ENCODE measurements at regions not wholly inside any gene's neighbourhood (a gene's known extent, or its start where the extent isn't known, plus 50 kb on each side); places are given as distances from the start of the nearest gene placed in this dataset.

DNA sequence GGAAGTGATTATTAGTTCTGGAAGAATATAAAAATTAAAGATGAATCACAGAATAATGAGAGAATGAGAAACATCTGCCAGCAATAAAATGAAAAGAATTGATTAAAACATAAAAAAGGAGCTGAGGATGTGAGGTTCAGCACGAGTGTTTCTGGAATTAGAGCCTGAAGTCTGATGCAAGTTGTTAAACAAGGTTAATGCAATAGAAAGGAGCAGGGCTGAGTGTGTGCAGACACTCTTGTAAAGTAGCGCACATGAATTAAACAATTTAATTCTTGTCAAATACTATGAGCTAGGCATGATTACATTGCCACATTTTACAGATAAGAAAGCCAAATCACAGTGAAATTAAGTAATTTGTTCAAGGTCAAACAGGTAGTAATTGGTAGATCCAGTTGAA lies 384.2 kb downstream of the TAF11L14 start:
- Histone ChIP-seq H3K79me2 (replicated peaks; ENCODE audit: insufficient read depth) (no peaks in the 10 kb centered on the region), H3K4me2 (no peak overlapping the region), H2AFZ (no peak overlapping the region), H3K9me2 (ENCODE audit: insufficient read depth) (no peaks in the 10 kb centered on the region), H3K4me1 (ENCODE audit: insufficient read depth) (no peaks in the 10 kb centered on the region), H3K27me3 (ENCODE audit: insufficient read depth) (no peaks in the 10 kb centered on the region), H3K4me3 (no peak overlapping the region), H3K36me3 (ENCODE audit: insufficient read depth) (no peaks in the 10 kb centered on the region), H3F3A (replicated peaks; ENCODE audit: low read depth) (no peaks in the 10 kb centered on the region), H3K27ac (ENCODE audit: low read depth) (no peak overlapping the region), H4K20me1 (replicated peaks; ENCODE audit: insufficient read depth) (no peaks in the 10 kb centered on the region)
- TF ChIP-seq, protein P1, sequence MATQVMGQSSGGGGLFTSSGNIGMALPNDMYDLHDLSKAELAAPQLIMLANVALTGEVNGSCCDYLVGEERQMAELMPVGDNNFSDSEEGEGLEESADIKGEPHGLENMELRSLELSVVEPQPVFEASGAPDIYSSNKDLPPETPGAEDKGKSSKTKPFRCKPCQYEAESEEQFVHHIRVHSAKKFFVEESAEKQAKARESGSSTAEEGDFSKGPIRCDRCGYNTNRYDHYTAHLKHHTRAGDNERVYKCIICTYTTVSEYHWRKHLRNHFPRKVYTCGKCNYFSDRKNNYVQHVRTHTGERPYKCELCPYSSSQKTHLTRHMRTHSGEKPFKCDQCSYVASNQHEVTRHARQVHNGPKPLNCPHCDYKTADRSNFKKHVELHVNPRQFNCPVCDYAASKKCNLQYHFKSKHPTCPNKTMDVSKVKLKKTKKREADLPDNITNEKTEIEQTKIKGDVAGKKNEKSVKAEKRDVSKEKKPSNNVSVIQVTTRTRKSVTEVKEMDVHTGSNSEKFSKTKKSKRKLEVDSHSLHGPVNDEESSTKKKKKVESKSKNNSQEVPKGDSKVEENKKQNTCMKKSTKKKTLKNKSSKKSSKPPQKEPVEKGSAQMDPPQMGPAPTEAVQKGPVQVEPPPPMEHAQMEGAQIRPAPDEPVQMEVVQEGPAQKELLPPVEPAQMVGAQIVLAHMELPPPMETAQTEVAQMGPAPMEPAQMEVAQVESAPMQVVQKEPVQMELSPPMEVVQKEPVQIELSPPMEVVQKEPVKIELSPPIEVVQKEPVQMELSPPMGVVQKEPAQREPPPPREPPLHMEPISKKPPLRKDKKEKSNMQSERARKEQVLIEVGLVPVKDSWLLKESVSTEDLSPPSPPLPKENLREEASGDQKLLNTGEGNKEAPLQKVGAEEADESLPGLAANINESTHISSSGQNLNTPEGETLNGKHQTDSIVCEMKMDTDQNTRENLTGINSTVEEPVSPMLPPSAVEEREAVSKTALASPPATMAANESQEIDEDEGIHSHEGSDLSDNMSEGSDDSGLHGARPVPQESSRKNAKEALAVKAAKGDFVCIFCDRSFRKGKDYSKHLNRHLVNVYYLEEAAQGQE (IDR thresholded peaks at IDR 0.05; ENCODE audit: unreplicated experiment) = no peak
- no peak for TF ChIP-seq EZH2 (IDR thresholded peaks at IDR 0.05; ENCODE audit: low read depth, unreplicated experiment)
- TF ChIP-seq, protein P2, sequence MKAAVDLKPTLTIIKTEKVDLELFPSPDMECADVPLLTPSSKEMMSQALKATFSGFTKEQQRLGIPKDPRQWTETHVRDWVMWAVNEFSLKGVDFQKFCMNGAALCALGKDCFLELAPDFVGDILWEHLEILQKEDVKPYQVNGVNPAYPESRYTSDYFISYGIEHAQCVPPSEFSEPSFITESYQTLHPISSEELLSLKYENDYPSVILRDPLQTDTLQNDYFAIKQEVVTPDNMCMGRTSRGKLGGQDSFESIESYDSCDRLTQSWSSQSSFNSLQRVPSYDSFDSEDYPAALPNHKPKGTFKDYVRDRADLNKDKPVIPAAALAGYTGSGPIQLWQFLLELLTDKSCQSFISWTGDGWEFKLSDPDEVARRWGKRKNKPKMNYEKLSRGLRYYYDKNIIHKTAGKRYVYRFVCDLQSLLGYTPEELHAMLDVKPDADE (IDR thresholded peaks at IDR 0.05) = no peak
- no peak for TF ChIP-seq NANOG (IDR thresholded peaks at IDR 0.05; ENCODE audit: borderline replicate concordance)
- TF ChIP-seq STAT1 (IDR thresholded peaks at IDR 0.05; ENCODE audit: unreplicated experiment) = no peak
- TF ChIP-seq, protein P3, sequence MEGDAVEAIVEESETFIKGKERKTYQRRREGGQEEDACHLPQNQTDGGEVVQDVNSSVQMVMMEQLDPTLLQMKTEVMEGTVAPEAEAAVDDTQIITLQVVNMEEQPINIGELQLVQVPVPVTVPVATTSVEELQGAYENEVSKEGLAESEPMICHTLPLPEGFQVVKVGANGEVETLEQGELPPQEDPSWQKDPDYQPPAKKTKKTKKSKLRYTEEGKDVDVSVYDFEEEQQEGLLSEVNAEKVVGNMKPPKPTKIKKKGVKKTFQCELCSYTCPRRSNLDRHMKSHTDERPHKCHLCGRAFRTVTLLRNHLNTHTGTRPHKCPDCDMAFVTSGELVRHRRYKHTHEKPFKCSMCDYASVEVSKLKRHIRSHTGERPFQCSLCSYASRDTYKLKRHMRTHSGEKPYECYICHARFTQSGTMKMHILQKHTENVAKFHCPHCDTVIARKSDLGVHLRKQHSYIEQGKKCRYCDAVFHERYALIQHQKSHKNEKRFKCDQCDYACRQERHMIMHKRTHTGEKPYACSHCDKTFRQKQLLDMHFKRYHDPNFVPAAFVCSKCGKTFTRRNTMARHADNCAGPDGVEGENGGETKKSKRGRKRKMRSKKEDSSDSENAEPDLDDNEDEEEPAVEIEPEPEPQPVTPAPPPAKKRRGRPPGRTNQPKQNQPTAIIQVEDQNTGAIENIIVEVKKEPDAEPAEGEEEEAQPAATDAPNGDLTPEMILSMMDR (conservative IDR thresholded peaks at IDR 0.05; ENCODE audit: low read depth in 2 of 2) = no peak
- TF ChIP-seq ZNF331 (CRISPR knock-in tag; IDR thresholded peaks at IDR 0.05; ENCODE audit: low read depth) = no peak
- TF ChIP-seq, protein P4, sequence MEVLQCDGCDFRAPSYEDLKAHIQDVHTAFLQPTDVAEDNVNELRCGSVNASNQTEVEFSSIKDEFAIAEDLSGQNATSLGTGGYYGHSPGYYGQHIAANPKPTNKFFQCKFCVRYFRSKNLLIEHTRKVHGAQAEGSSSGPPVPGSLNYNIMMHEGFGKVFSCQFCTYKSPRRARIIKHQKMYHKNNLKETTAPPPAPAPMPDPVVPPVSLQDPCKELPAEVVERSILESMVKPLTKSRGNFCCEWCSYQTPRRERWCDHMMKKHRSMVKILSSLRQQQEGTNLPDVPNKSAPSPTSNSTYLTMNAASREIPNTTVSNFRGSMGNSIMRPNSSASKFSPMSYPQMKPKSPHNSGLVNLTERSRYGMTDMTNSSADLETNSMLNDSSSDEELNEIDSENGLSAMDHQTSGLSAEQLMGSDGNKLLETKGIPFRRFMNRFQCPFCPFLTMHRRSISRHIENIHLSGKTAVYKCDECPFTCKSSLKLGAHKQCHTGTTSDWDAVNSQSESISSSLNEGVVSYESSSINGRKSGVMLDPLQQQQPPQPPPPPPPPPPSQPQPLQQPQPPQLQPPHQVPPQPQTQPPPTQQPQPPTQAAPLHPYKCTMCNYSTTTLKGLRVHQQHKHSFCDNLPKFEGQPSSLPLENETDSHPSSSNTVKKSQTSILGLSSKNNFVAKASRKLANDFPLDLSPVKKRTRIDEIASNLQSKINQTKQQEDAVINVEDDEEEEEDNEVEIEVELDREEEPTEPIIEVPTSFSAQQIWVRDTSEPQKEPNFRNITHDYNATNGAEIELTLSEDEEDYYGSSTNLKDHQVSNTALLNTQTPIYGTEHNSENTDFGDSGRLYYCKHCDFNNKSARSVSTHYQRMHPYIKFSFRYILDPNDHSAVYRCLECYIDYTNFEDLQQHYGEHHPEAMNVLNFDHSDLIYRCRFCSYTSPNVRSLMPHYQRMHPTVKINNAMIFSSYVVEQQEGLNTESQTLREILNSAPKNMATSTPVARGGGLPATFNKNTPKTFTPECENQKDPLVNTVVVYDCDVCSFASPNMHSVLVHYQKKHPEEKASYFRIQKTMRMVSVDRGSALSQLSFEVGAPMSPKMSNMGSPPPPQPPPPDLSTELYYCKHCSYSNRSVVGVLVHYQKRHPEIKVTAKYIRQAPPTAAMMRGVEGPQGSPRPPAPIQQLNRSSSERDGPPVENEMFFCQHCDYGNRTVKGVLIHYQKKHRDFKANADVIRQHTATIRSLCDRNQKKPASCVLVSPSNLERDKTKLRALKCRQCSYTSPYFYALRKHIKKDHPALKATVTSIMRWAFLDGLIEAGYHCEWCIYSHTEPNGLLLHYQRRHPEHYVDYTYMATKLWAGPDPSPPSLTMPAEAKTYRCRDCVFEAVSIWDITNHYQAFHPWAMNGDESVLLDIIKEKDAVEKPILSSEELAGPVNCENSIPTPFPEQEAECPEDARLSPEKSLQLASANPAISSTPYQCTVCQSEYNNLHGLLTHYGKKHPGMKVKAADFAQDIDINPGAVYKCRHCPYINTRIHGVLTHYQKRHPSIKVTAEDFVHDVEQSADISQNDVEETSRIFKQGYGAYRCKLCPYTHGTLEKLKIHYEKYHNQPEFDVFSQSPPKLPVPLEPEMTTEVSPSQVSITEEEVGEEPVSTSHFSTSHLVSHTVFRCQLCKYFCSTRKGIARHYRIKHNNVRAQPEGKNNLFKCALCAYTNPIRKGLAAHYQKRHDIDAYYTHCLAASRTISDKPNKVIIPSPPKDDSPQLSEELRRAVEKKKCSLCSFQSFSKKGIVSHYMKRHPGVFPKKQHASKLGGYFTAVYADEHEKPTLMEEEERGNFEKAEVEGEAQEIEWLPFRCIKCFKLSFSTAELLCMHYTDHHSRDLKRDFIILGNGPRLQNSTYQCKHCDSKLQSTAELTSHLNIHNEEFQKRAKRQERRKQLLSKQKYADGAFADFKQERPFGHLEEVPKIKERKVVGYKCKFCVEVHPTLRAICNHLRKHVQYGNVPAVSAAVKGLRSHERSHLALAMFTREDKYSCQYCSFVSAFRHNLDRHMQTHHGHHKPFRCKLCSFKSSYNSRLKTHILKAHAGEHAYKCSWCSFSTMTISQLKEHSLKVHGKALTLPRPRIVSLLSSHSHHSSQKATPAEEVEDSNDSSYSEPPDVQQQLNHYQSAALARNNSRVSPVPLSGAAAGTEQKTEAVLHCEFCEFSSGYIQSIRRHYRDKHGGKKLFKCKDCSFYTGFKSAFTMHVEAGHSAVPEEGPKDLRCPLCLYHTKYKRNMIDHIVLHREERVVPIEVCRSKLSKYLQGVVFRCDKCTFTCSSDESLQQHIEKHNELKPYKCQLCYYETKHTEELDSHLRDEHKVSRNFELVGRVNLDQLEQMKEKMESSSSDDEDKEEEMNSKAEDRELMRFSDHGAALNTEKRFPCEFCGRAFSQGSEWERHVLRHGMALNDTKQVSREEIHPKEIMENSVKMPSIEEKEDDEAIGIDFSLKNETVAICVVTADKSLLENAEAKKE (CRISPR knock-in tag; IDR thresholded peaks at IDR 0.05) = no peak
- TF ChIP-seq CREB1 (CRISPR knock-in tag; IDR thresholded peaks at IDR 0.05; ENCODE audit: low read depth) = no peak
- no peak for TF ChIP-seq ZNF114 (CRISPR knock-in tag; IDR thresholded peaks at IDR 0.05)
- Mint-ChIP-seq H3K27ac (no peak overlapping the region), H3K4me3 (no peak overlapping the region), H3K4me1 (no peaks in the 10 kb centered on the region), H3K36me3 (ENCODE audit: low read depth) (no peaks in the 10 kb centered on the region), H3K27me3 (ENCODE audit: insufficient read depth, low read depth, poor library complexity) (peaks cover 6% of the 10 kb centered on the region), H3K9me3 (no peaks in the 10 kb centered on the region)
- DNase-seq (ENCODE audit: low spot score) (no peak), ATAC-seq (no peak)
